H1 (cell line): ENCODE measurements at regions not wholly inside any gene's neighbourhood (a gene's known extent, or its start where the extent isn't known, plus 50 kb on each side); places are given as distances from the start of the nearest gene placed in this dataset.

Experiments used
- CTCF ChIA-PET: fragments of 300-600 bp; sonication (Branson Sonifier 250); formaldehyde crosslinking; loops from one replicate; lab custom pipeline; 2021; ENCODE audit not compliant: partially characterized antibody; lab: Charles Lee
- POLR2A ChIA-PET: fragments of 300-600 bp; sonication (Branson Sonifier 250); formaldehyde crosslinking; loops from one replicate; lab custom pipeline; 2021; ENCODE audit warnings: inconsistent platforms; ENCODE audit not compliant: partially characterized antibody; lab: Charles Lee
- DNase-seq, 2 experiments: peaks; one replicate each; pipeline versions ENCODE4 v3.0.0 to v3.0.0-alpha.2; 2010 to 2022; ENCODE audit warnings: low spot score in 2 of 2, low read depth in 1 of 2, mixed read lengths in 1 of 2
- FAIRE-seq: peaks from 2 replicates; lab custom pipeline; 2011; peaks lifted over from hg19 to GRCh38; lab: Jason Lieb, UNC
- H2AFZ ChIP-seq: 2 replicates; pipeline ENCODE4 v1.8.1; 2012; ENCODE audit warnings: low read length, inconsistent platforms
- H2AK5ac ChIP-seq: 2 replicates; pipeline ENCODE4 v1.6.1; 2013; ENCODE audit warnings: low read depth, low read length
- H2BK120ac ChIP-seq: replicated peaks from 2 replicates; pipeline ENCODE3; 2013; ENCODE audit warnings: low read depth, low read length, inconsistent platforms
- H2BK12ac ChIP-seq: 2 replicates; pipeline ENCODE4 v1.6.1; 2013; ENCODE audit warnings: low read depth, low read length
- H2BK15ac ChIP-seq: 2 replicates; pipeline ENCODE4 v1.6.1; 2013; ENCODE audit warnings: low read length
- H2BK20ac ChIP-seq: 2 replicates; pipeline ENCODE4 v1.6.1; 2013; ENCODE audit warnings: low read length
- H2BK5ac ChIP-seq: 2 replicates; pipeline ENCODE4 v1.6.1; 2013; ENCODE audit warnings: low read depth, low read length
- H3K14ac ChIP-seq: 2 replicates; pipeline ENCODE4 v1.6.1; 2013; ENCODE audit warnings: inconsistent platforms; ENCODE audit not compliant: insufficient read length
- H3K18ac ChIP-seq: 2 replicates; pipeline ENCODE4 v1.6.1; 2013; ENCODE audit warnings: low read length; ENCODE audit errors: extremely low read depth
- H3K23ac ChIP-seq: 2 replicates; pipeline ENCODE4 v1.6.1; 2013; ENCODE audit warnings: inconsistent platforms; ENCODE audit not compliant: insufficient read length
- H3K23me2 ChIP-seq: 2 replicates; pipeline ENCODE4 v1.6.1; 2013; ENCODE audit warnings: low read depth, low read length
- H3K27ac ChIP-seq: 2 replicates; pipeline ENCODE4 v1.6.1; 2011; ENCODE audit warnings: low read depth, low read length, inconsistent platforms
- H3K27me3 ChIP-seq, 4 experiments: replicated peaks in 1 of 4; 1 replicate in 1 of 4; 2 replicates in 3 of 4; pipeline versions ENCODE4 v1.6.1 to v1.8.1; 2011 to 2013; ENCODE audit warnings: low read length in 3 of 4, mild to moderate bottlenecking in 3 of 4, inconsistent platforms in 2 of 4, mixed read lengths in 2 of 4, moderate library complexity in 1 of 4; ENCODE audit not compliant: control insufficient read depth in 3 of 4, insufficient read depth in 3 of 4; ENCODE audit errors: extremely low read depth in 1 of 4
- H3K36me3 ChIP-seq, 4 experiments: 2 replicates each; pipeline versions ENCODE4 v1.6.1 to v1.8.1; 2011 to 2013; ENCODE audit warnings: mild to moderate bottlenecking in 4 of 4, low read length in 3 of 4, moderate library complexity in 2 of 4, control low read depth in 1 of 4, inconsistent platforms in 1 of 4; ENCODE audit not compliant: insufficient read depth in 4 of 4, control insufficient read depth in 2 of 4
- H3K4ac ChIP-seq: replicated peaks from 2 replicates; pipeline ENCODE3; 2013; ENCODE audit warnings: low read length, low read depth, mixed read lengths, inconsistent platforms; ENCODE audit not compliant: insufficient read length
- H3K4me1 ChIP-seq, 4 experiments: replicated peaks in 1 of 4; 1 replicate in 1 of 4; 2 replicates in 3 of 4; pipeline versions ENCODE4 v1.6.1 to v1.8.1; 2011 to 2013; ENCODE audit warnings: low read length in 3 of 4, inconsistent platforms in 2 of 4, mixed read lengths in 1 of 4; ENCODE audit not compliant: insufficient read depth in 4 of 4, control insufficient read depth in 3 of 4
- H3K4me2 ChIP-seq, 2 experiments: 2 replicates each; pipeline versions ENCODE4 v1.6.1 to v1.8.1; 2011 to 2013; ENCODE audit warnings: low read depth in 2 of 2, low read length in 2 of 2, control low read depth in 1 of 2, inconsistent platforms in 1 of 2, mild to moderate bottlenecking in 1 of 2; ENCODE audit not compliant: insufficient read depth in 1 of 2
- H3K4me3 ChIP-seq, 4 experiments: fragments of 200-600, 300-600 bp in 1 of 4; sonication (generic), shearing (Covaris generic), sonication (Bioruptor Twin) in 1 of 4; 2 replicates each; pipeline versions ENCODE4 v1.5.1 to v1.8.1; 2011 to 2016; ENCODE audit warnings: low read length in 4 of 4, low read depth in 3 of 4, control low read depth in 2 of 4, inconsistent platforms in 2 of 4, mild to moderate bottlenecking in 2 of 4, mixed read lengths in 1 of 4, moderate library complexity in 1 of 4; ENCODE audit not compliant: insufficient read depth in 2 of 4; ENCODE audit errors: extremely low read depth in 1 of 4
- H3K56ac ChIP-seq: replicated peaks from 2 replicates; pipeline ENCODE3; 2013; ENCODE audit warnings: low read depth, mild to moderate bottlenecking, mixed read lengths, low read length, inconsistent platforms; ENCODE audit not compliant: insufficient read length
- H3K79me1 ChIP-seq: 2 replicates; pipeline ENCODE4 v1.6.1; 2013; ENCODE audit warnings: low read depth, low read length, control low read depth
- H3K79me2 ChIP-seq, 2 experiments: 2 replicates each; pipeline versions ENCODE4 v1.6.1 to v1.8.1; 2012 to 2013; ENCODE audit warnings: low read length in 2 of 2, mild to moderate bottlenecking in 2 of 2, inconsistent platforms in 1 of 2; ENCODE audit not compliant: insufficient read depth in 2 of 2, control insufficient read depth in 1 of 2
- H3K9ac ChIP-seq, 4 experiments: replicated peaks in 1 of 4; 1 replicate in 1 of 4; 2 replicates in 3 of 4; pipeline versions ENCODE4 v1.6.1 to v1.8.1; 2011 to 2013; ENCODE audit warnings: low read depth in 3 of 4, low read length in 3 of 4, control low read depth in 2 of 4, mild to moderate bottlenecking in 2 of 4, moderate library complexity in 2 of 4, inconsistent platforms in 1 of 4; ENCODE audit errors: extremely low read depth in 1 of 4
- H3K9me3 ChIP-seq, 2 experiments: 2 replicates each; pipeline versions ENCODE4 v1.6.1 to v1.8.1; 2012 to 2013; ENCODE audit warnings: mild to moderate bottlenecking in 2 of 2, moderate library complexity in 2 of 2, control low read depth in 1 of 2, inconsistent platforms in 1 of 2, low read depth in 1 of 2, low read length in 1 of 2, mixed read lengths in 1 of 2; ENCODE audit not compliant: insufficient read depth in 2 of 2
- H4K20me1 ChIP-seq, 2 experiments: replicated peaks in 1 of 2; 2 replicates each; pipeline versions ENCODE3 to v1.8.1; 2011 to 2013; ENCODE audit warnings: inconsistent platforms in 2 of 2, low read length in 2 of 2, mild to moderate bottlenecking in 1 of 2; ENCODE audit not compliant: insufficient read depth in 2 of 2, control insufficient read depth in 1 of 2
- H4K5ac ChIP-seq: 2 replicates; pipeline ENCODE4 v1.6.1; 2013; ENCODE audit warnings: low read length, low read depth, mixed read lengths, inconsistent platforms; ENCODE audit not compliant: insufficient read length
- H4K8ac ChIP-seq: 2 replicates; pipeline ENCODE4 v1.8.0; 2013; ENCODE audit warnings: mild to moderate bottlenecking, moderate library complexity, low read length, inconsistent platforms; ENCODE audit not compliant: insufficient read depth; ENCODE audit errors: extremely low read depth
- H4K91ac ChIP-seq: replicated peaks from 2 replicates; pipeline ENCODE3; 2013; ENCODE audit warnings: low read length, mixed read lengths, inconsistent platforms; ENCODE audit not compliant: insufficient read length
- CHD1 ChIP-seq: IDR thresholded peaks from 2 replicates; pipeline ENCODE4 v1.6.1; 2012; ENCODE audit warnings: low read depth, low read length, improper control_type of control experiment
- CHD2 ChIP-seq: IDR thresholded peaks from 2 replicates; pipeline ENCODE4 v1.6.1; 2012; ENCODE audit warnings: low read length, improper control_type of control experiment
- HDAC6 ChIP-seq: IDR thresholded peaks from one replicate; pipeline ENCODE4 v1.7.1; 2012; ENCODE audit warnings: low read depth, mild to moderate bottlenecking, inconsistent platforms, low read length, moderate library complexity
- JUND ChIP-seq: IDR thresholded peaks from 2 replicates; pipeline ENCODE4 v1.6.1; 2011; ENCODE audit warnings: mild to moderate bottlenecking, improper control_type of control experiment, low read length
- KDM5A ChIP-seq: fragments of 200-600 bp; IDR thresholded peaks from 2 replicates; pipeline ENCODE4 v1.7.1; 2012; ENCODE audit warnings: mild to moderate bottlenecking, low read length, inconsistent platforms, mixed read lengths
- MAX ChIP-seq: IDR thresholded peaks from 2 replicates; pipeline ENCODE4 v1.6.1; 2012; ENCODE audit warnings: inconsistent platforms
- POU5F1 ChIP-seq: IDR thresholded peaks from 2 replicates; pipeline ENCODE4 v1.6.1; 2011; ENCODE audit warnings: low read depth, mild to moderate bottlenecking, low read length, moderate library complexity
- RBBP5 ChIP-seq: IDR thresholded peaks from 2 replicates; pipeline ENCODE4 v1.7.1; 2012; ENCODE audit warnings: low read depth, mild to moderate bottlenecking, inconsistent platforms, low read length, moderate library complexity, borderline replicate concordance
- SAP30 ChIP-seq: fragments of 300-600 bp; sonication (generic); IDR thresholded peaks from 2 replicates; pipeline ENCODE4 v1.7.1; 2012; ENCODE audit warnings: low read length, moderate library complexity, mild to moderate bottlenecking, inconsistent platforms; ENCODE audit not compliant: insufficient read depth, insufficient replicate concordance
- SP2 ChIP-seq: IDR thresholded peaks from 2 replicates; pipeline ENCODE4 v1.6.1; 2012; ENCODE audit warnings: mild to moderate bottlenecking, low read length, inconsistent platforms
- SUZ12 ChIP-seq: fragments of 200-600 bp; sonication (generic); IDR thresholded peaks from 2 replicates; pipeline ENCODE4 v1.6.1; 2012; ENCODE audit warnings: mild to moderate bottlenecking, inconsistent platforms, low read length, moderate library complexity, mixed read lengths

DNA sequence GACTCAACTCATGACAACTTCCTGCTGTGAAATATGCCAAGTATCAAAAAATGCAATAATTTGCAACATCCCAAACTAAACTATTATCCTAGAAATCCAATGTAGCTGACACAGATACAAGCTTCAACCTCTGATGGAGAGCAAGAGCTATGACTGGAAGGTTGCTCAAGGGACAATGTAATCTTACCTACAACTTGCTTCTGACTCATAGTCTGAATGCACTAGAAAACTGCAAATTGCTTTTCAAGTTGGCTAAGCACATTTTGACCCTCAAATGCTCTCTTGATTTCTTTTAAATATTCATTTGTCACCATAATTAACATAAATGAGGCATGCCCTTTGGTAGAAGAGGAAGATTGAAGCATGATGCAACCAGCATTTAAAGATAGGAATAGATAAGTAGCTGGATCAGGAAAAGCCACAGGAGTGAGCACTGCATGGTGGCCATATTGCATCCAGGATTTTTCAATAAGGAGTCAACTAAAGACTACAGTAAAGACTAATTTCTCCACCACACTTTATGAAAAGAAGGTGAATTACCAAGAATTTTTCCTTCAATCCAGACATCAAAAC is 630.8 kb upstream of the GBE1 start:
- TF ChIP-seq RBBP5 (no peak), SUZ12 (no peak), CHD2 (no peak), SP2 (no peak), CHD1 (no peak), MAX (no peak), HDAC6 (no peak), KDM5A (no peak), SAP30 (no peak), JUND (no peak), POU5F1 (no peak)
- Histone ChIP-seq H4K8ac (no peak overlapping the region), H3K79me2 (no peaks in the 10 kb centered on the region), H3K36me3 (no peaks in the 10 kb centered on the region), H3K27me3 (no peaks in the 10 kb centered on the region), H2BK12ac (no peak overlapping the region), H3K4me1 (no peaks in the 10 kb centered on the region), H3K4ac (no peak overlapping the region), H2BK15ac (no peak overlapping the region), H3K27ac (no peak overlapping the region), H4K5ac (no peak overlapping the region), H3K4me3 (no peak overlapping the region), H3K14ac (no peak overlapping the region), H3K79me1 (no peaks in the 10 kb centered on the region), H3K9me3 (no peaks in the 10 kb centered on the region), H2BK5ac (no peak overlapping the region), H2AFZ (no peak overlapping the region), H3K23ac (no peak overlapping the region), H2BK120ac (no peak overlapping the region), H2BK20ac (no peak overlapping the region), H3K9ac (no peak overlapping the region), H4K91ac (no peak overlapping the region), H3K18ac (no peak overlapping the region), H2AK5ac (no peak overlapping the region), H3K23me2 (no peaks in the 10 kb centered on the region), H3K4me2 (no peak overlapping the region), H4K20me1 (no peaks in the 10 kb centered on the region), H3K56ac (no peak overlapping the region)
- POLR2A ChIA-PET: no interaction called here
- no peak for DNase-seq
- CTCF ChIA-PET: interaction anchor here (0.6 to 2.2 kb wide), 5 partner anchors 8 to 444 kb away, joined by 3 to 8 read pairs (median 4); no protein-coding TSS in a partner anchor
- FAIRE-seq: no peak
